Epithelial cell of esophagus (primary cell): ENCODE measurements at regions not wholly inside any gene's neighbourhood (a gene's known extent, or its start where the extent isn't known, plus 50 kb on each side); places are given as distances from the start of the nearest gene placed in this dataset.
"Not testable (repeated sequence)": the region's sequence is repeated elsewhere in the genome, so short reads cannot be mapped to it uniquely, and the experiment has no call there.

ENCODE experiments used
- DNase-seq: peaks from one replicate; pipeline ENCODE4 v3.0.0; 2010; ENCODE audit warnings: low read depth
- H3K4me3 ChIP-seq: 2 replicates; pipeline ENCODE4 v1.5.1; 2011; ENCODE audit warnings: mild to moderate bottlenecking, low read length, control low read depth
- TF ChIP-seq, protein P1 (sequence below): IDR thresholded peaks from 2 replicates; pipeline ENCODE4 v1.5.1; 2011; ENCODE audit warnings: low read depth, mild to moderate bottlenecking, low read length, control low read depth, inconsistent platforms; ENCODE audit not compliant: insufficient read depth; ENCODE audit errors: missing control alignments

DNA sequence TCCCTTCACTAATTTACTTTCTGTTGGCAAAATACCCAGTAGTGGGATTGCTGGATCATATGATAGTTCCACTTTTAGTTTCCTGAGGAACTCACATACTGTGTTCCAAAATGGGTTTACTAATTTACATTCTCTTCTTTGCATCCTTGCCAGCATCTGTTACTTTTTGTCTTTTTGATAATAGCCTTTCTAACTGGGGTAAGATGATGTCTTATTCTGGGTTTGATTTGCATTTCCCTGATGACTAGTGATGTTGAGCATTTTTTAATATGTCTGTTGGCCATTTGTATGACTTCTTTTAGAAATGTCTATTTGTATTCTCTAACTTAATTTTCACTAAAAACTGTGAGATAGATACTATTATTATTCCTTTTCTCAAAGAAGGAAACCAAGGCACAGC lies 411.7 kb downstream of the SOCS6 start:
- H3K4me3 ChIP-seq: no peak overlapping the region
- TF ChIP-seq, protein P1, sequence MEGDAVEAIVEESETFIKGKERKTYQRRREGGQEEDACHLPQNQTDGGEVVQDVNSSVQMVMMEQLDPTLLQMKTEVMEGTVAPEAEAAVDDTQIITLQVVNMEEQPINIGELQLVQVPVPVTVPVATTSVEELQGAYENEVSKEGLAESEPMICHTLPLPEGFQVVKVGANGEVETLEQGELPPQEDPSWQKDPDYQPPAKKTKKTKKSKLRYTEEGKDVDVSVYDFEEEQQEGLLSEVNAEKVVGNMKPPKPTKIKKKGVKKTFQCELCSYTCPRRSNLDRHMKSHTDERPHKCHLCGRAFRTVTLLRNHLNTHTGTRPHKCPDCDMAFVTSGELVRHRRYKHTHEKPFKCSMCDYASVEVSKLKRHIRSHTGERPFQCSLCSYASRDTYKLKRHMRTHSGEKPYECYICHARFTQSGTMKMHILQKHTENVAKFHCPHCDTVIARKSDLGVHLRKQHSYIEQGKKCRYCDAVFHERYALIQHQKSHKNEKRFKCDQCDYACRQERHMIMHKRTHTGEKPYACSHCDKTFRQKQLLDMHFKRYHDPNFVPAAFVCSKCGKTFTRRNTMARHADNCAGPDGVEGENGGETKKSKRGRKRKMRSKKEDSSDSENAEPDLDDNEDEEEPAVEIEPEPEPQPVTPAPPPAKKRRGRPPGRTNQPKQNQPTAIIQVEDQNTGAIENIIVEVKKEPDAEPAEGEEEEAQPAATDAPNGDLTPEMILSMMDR: no peak
- DNase-seq: no peak

DNA sequence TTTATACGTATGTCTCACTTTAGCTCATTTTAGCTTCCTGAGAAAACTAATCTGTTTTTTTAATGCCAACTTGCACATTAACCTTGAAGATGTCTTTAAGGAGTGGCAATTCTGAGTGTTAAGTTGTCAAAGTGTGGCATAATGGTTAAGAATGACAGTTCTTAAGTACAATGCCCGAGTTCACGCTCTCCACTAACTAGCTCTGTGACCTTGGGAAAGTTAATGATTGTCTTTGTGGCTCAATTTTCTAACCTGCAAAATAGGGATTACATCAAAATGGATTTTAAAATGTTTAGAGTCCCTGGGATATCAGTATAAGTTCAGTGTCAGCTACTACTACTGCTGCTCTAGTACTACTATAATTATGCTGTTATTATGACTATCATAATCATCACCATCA lies 409.7 kb downstream of the SOCS6 start:
- H3K4me3 ChIP-seq: no peak overlapping the region
- no peak for DNase-seq
- TF ChIP-seq, protein P1: no peak

DNA sequence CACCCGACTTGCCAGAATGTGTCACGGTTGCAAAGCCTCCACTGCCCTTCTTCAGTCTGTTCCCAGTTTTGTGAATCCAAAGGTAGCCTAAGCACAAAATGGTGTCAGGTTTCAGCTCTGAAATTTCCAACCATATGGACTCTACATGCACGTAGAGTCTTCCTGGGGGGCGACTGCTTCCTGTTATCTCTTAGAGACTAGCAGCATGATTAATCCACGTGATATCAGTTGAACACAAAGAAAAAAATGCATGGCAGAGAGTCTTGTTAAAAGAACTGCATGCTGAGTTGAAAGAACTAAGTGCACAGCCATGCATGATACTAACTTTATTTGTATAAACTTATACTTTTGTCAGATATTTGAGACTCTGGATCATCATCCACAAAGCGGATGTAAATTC lies 404.4 kb downstream of the SOCS6 start:
- DNase-seq: no peak
- TF ChIP-seq, protein P1: no peak
- H3K4me3 ChIP-seq: no peak overlapping the region

DNA sequence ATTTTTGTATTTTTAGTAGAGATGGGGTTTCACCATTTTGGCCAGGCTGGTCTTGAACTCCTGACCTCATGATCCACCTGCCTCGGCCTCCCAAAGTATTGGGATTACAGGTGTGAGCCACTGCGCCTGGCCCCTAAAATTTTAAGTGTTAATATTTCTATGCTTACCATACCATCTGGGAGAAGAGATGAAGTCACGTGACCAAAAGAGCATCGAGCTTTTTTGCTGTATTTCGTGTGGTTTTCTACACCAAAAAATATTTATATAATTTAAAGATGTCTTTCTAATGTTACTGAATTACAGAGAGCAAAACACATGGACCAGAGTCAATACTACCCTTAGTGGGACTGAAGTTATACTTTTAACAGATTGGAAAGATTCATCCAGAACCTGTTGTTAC lies 400.9 kb downstream of the SOCS6 start:
- not testable (repeated sequence) for DNase-seq

DNA sequence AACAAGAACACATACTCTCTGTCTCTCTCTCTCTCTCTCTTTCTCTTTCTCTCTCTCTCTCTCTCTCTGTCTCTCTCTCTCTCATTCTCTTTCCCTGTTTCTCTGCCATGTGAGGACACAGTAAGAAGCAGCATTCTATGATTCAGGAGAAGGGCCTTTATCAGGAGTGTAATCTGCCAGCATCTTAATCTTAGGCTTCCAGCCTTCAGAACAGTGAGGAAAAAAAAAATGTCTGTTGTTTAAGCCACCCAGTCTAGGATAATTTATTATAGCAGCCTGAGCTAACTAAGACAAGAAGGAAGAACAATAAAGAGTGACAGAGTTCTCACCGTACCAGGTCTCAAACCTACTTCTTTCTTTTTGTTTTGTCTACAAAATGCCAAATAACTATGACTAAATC lies 399.4 kb downstream of the SOCS6 start:
- no peak for DNase-seq
- H3K4me3 ChIP-seq: no peak overlapping the region
- TF ChIP-seq, protein P1: no peak

More for the DNA sequence above, 400.9 kb downstream of the SOCS6 start:
- H3K4me3 ChIP-seq: not testable (repeated sequence)

DNA sequence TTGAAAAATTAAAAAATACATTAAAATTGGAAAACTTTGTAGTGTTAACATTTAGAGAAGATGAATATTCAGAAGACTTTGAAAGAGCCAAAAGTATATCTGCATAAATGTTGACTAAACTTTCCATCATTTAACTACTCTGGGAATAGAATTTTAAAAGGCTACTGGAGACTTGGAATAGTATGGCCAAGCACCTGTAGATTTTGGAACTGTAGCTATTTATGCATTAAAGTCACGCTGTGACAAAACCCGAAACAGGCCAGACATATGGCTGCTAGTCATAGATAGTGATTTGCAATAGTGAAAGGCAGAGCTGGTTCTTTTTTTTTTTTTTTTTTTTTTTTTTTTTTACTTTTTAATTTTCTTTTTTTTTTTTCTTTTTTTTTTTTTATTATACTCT lies 396.0 kb downstream of the SOCS6 start:
- DNase-seq: no peak
- TF ChIP-seq, protein P1: no peak
- no peak overlapping the region for H3K4me3 ChIP-seq

DNA sequence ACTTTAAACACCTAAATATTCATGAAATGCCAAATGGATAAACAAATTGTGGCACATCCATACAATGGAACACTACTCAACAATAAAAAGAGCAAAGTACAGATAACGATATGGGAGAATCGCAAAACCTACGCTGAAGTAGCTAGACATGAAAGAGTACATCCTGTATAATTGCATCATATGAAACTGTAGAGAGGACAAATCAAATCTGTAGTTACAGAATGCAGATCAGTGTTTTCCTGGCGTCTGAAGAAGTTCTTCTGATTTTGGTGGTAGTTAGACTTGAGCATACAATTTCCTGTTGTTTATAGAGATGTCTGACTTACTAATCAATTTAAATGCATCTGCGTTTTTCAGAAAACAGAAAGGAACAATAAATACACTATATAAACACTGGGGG lies 394.4 kb downstream of the SOCS6 start:
- TF ChIP-seq, protein P1: no peak
- H3K4me3 ChIP-seq: no peak overlapping the region
- no peak for DNase-seq

DNA sequence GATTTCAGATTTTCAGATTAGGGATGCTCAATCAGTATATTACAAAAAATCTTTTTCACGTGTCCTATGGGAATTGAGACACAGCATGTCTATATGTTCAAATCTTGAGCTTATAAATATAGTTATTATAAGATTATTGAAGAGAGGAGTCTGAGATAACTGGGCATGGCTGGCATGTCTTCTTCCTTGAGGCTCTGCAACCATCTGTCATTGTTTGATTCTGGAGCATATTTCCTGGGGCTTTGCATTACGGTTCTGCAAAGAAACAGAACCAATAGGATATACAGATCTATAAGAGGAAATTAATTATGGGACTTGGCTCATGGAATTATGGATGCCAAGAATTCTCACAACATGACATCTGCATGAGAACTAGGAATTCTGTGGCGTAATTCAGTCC lies 386.1 kb downstream of the SOCS6 start:
- no peak for DNase-seq
- H3K4me3 ChIP-seq: no peak overlapping the region
- TF ChIP-seq, protein P1: no peak
